HG02798 (cell line): ENCODE measurements at regions not wholly inside any gene's neighbourhood (a gene's known extent, or its start where the extent isn't known, plus 50 kb on each side); places are given as distances from the start of the nearest gene placed in this dataset.
A peak's percentile ranks its signal among the peaks of the same experiment; 100 is the strongest.
"Not testable (repeated sequence)": the region's sequence is repeated elsewhere in the genome, so short reads cannot be mapped to it uniquely, and the experiment has no call there.

Experiments
- ATAC-seq: cut with Tn5 transposase; IDR thresholded peaks from one replicate; pipeline ENCODE4 v1.9.1; 2021; ENCODE audit warnings: mild to moderate bottlenecking; ENCODE audit not compliant: unreplicated experiment, poor library complexity

DNA sequence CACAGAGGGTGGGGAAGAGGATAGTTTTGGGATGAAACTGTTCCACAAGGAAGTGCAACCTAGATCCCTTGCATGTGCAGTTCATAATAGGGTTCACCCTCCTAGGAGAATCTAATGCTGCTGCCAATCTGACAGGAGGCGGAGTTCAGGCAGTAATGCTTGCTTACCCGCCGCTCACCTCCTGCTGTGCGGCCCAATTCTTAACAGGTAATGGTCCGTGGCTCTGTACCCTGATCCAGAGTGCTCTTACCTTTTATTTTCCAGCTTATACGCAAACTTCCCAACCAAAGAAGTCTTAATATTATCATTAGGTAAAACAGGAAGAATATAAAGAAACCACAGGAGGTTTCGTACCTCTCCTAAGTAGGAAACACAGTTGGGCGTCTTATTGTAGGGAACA, 82.7 kb upstream of the CD302 start:
- no peak for ATAC-seq

DNA sequence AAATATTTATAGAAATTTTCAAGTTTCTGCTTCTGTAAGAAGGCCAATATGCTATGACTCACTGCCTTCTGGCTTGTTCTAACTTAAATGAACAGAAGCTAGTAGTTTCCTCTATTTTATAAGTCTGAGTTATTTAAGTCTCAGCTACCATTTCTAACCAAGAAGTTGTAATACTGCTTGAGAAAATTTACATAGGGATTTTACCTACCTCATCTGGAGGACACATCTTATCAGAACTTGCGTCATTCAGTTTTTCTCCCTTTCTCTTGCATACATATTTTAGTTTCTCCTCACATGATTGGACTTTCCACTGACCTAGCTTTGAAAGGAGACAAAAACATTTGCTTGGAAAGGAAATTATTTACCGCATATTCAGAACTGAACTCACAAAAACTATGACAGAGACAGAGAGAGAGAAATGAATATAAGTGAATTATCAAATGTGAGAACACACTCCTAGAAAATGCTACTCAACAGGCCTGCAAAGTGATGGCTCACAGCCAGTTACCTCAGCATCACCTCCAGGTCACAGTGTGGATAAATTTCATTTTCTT, 81.1 kb upstream of the CD302 start:
- peak; percentile 87 for ATAC-seq

DNA sequence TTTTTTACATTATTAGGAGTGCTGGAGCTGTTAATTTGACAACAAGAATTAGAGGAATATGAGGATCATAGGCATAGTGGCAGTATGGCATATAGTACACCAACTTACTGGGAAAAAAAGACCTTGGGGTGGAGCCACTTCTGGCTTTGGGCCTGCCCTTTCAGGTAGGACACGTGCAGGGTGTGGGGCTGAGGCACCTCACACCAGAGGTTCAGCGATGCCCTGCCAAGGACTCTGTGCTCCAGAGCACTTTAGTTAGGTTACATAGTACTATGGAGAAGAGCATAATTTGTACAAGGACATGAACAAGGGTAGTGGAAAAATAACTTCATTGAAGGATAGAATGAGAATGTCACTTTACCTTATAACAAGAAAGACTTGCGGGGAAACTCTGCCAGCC, 77.1 kb upstream of the CD302 start:
- no peak for ATAC-seq

DNA sequence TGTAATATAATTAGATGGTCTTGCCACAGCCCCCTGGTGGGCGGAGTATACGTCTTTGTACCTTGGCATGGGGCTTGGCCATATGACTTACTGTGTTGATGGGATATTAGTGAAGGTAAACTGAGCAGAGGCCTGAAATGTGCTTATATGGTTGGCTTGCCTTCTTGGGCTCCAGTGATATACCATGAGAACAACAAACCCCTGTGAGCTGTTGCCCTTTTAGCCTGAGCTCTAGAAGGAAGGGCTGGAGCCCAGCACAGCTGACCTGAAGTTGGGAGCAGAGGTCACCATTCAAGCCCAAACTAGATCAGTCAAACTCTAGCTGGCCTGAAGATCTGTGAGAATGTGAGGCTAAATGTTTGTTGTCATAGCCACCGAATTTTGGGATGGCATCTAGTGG, 75.2 kb upstream of the CD302 start:
- no peak for ATAC-seq

DNA sequence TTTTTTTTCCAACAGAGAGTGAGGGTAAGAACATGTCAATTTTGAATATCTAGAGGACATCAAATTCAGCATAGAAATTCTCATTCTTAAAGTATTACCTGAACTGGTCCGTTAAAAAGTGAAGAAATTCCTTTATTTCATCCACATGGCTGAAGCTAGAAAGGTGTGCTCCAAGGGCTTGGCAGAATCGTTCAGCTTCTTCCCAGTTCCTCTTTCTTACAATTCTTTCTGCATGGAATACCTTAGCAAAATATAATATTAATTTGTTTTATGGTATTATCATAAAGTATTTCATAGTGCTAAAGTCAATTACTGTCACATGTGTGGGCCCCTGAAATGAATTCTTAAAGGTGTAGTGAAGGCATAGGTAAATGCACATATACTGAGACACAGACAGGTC, 74.3 kb upstream of the CD302 start:
- no peak for ATAC-seq

DNA sequence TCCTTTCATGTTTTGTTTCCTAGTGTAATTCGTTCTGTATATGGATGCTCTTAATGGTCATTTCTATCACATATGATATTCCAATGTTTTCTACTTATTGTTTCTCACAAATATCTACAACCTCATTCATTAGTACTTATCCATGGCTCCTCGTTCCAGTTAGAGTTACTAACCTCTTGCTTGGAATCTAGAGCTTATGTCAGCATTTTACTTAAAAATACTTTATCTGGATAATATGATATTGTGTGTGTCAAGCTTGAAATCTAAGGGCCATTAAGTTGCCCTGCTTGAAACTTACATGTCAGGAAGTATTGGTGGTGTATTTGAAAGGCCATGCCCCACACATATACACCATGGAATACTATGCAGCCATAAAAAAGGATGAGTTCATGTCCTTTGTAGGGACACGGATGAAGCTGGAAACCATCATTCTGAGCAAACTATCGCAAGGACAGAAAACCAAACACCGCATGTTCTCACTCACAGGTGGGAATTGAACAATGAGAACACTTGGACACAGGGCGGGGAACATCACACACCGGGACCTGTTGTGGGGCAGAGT, 70.7 kb upstream of the CD302 start:
- not testable (repeated sequence) for ATAC-seq

DNA sequence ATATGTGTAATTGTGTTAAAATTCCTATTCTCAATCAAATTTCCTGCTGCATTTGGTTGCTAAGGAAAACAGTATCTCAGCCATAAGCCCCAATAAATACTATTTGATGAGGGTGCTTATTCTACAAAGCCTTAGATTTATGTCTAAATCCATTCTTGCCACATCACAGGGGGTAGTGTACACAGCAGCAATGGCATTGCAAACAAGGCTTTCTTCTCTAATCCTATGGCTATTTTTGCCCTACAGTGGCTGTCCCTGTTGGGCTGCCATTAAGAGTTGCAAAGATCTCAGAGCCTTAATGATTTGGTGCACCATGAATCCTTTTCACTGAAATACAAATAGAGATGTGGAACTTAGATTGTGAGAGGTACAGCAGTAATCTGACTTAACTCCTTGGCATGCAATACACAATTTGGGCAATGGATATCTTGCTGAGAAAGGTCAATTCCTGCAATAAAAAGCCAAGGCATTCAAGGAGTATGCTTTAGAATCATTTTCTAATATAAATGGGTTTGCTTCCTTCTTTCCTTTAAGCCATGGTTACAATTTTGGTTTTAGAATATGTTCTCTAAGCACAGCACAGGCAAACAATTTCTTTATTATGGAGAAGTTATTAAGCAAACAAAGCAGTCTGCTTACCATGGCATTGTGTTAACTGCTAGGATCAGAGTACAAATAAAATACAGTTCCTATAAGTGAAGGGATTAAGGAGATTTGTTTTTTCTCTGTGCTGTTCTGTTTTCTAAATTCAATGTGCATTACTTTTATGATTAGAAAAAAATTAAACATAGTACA, 69.8 kb upstream of the CD302 start:
- ATAC-seq: no peak

DNA sequence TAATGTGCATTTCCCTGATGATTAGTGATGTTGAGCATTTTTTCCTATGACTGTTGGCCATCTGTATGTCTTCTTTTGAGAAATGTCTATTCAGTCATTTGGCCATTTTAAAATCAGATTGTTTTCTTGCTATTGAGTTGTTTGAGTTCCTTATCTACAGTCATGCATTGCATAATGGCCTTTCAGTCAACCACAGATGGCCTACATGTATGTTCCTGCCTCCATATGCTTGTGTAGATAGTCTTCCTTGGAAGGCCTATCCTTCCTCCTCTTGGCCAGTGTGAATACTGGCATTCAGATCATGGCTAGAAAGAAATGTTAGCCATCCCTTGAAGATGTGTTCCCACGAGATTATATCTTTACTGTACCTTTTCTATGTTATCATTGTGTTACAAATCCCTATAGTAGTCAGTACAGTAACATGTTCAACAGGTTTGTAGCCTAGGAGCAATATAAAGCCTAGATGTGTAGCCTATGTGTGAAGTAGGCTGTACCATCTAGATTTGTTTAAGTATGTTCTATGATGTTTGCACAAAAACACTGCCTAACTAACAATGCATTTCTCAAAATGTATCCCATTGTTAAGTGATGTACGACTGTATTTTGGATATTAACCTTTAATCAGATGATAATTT, 65.6 kb upstream of the CD302 start:
- no peak for ATAC-seq

DNA sequence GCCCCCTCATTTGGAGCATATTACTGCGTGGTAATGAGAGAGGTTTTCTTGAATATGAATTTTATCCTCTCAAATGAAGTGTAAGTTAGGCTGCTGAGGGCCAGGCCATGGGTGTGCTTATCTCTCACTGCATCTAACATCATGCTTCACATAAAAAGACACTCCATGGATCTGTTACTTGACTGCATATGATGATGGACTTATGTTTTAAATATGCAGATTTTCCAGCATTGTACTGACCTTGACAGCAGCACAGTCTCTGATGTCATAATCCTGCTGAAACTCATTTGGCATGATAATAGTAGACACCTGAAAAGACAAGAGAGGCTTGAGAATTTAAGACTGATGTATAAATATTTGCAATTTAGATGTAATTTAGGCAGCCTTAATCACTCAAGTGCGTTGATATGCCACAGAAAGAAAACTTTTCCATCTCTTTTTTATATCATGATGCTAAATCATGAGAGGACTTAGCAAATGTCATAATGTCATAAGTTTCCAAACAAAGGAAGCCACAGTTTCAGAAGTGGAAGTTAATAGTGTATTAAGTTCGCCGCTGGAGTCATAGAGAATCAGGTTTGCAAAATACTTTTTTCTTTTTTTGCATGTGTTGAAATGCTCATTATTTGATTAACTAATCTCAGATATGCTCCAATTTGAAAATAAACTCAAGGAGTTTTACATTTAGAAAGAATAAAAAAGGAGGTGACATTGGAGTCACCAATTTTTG, 62.7 kb upstream of the CD302 start:
- no peak for ATAC-seq

DNA sequence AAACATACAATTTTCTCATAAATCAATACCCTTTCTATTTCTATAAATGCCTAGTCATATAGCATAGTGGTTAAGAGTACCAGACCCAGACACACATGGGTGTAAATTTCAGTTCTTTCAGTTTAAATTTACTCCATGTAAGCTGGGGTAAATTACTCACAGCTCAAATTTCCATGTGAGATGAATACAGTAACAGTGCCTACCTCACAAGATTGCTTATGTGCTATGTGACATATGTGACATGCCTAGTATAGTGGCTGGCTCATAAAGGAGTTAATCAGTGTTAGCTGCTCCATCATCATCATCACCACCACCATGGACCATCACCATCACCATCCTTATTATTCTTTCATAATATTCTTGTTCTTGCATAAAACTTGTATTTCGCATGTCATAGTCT, 61.6 kb upstream of the CD302 start:
- no peak for ATAC-seq

DNA sequence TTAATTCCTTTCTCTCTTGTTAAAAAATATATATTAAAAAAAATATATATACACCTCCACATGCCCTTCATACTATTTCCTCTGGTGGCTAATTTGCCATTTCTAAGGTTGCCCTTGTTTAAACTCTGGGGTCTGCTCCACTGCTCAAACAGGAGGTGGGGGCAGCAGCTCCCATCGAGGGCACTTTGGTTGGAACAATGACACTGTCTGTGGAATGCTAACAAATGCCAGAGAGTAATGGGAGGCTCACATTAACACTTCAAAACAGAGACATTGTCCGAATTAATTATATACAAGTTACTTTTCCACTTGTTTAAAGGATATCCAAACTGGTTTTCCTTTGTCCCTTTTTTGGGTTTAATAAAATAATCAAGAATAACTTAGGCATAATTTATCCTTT, 58.8 kb upstream of the CD302 start:
- ATAC-seq: no peak

DNA sequence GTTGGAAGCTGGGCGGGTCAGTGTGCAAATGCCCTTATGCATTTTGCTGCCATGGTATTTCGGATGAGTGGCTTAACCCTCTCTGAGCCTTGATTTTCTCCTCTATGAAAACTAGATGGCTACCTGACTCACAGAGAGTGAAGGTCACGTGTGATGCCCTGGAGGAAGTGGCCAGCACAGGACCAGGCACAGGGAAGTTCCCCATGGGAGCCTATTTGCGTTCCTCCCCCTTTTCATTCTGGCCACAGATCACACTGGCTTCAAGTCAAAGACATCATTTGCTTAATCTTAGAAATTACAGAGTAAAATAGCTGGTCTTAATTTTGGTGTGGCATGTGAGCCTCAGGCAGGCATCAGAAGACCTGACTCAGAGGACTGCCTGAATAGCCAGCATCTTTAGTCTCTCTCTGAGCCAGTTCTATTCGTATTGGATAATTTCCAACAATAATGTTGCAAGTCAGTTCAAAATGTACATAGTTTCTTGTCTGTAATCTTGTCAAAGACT, 57.6 kb upstream of the CD302 start:
- no peak for ATAC-seq

DNA sequence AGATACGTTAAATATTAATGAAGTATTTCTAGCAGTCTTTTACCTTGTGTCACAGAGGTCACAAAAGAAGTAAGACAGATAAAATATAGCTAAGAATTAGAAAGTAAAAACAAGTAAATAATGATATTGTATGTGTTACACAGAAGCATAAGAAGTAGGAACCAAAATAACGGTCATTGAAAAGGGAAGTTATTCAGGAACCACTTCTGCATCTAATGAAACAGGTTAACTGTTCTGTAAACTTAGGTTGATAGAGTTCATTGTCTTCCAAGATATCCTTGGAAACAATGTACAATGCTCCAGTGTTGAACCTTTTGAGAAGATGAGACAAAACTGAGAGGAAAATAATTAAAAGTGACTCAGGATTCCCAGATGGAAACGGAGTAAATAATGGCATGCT, 57.1 kb upstream of the CD302 start:
- ATAC-seq: no peak

DNA sequence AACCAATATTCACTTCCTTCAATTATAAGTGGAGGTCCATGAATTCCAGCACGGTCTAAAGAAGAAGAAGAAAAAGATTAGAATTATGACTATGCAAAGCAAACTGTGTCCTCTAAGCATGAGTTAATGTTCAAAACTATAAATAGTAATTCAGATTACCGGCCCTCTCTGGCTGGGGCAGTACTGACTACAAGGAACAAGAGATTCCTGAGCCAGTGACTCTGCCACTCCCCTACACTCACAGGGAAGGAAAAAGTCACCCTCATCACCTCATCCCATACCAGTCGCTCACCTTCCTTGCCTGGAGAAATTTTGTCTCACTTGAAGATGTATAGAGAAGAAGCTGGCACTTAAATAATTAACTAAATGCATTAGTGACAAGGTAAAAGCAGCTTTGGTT, 56.5 kb upstream of the CD302 start:
- ATAC-seq: no peak

DNA sequence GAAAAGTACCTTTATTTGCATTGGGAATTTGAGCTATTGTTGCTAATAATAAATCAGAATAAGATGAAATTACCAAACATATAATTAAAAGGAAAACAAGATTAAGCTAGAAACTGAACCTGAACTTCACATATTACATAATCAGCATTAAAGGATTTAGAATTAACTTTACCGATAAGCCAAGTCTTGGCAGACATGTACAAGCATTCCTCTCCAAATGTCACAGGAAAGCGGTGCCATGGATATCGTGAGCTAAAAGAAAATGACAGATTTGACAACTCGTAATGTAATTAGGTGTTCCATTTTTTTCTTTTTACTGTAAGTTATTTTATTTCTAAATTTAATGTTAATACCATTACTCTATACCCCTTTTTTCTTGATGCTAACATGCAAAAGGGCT, 55.1 kb upstream of the CD302 start:
- ATAC-seq: no peak

DNA sequence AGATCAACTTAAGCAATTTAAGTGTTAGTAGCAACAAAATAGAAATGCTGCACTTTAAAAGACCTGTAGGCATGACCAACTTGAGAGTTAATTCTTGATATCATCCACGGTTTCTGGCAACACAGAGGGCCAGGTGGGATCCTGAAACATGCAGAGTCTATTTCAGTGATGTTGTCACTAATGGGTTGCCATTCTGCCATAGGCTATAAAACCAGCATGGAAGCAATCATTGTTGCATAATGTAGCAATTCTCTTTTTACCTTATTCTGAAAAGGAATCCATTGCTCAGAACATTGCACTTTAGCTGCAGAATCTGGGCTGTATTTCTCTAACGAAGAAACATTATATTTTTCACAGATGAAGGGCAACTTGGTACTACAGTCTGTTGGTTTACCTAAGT, 53.9 kb upstream of the CD302 start:
- ATAC-seq: no peak

DNA sequence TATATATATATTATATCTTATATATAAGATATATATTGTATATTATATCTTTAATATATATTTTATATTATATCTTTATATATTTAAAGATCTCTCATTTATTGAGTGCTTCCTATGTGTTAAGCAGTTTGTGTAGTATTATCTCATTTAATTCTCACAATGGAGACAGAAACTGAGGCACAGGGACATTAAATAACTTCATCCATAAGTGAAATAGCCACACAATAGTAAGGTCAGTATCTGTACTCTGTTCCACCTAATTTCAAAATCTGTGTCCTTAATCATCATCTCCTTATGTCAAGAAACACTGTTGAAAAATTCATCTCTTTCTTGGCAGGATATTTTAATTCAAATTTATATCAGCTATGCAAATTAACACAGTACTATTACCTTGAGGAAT, 52.8 kb upstream of the CD302 start:
- no peak for ATAC-seq

DNA sequence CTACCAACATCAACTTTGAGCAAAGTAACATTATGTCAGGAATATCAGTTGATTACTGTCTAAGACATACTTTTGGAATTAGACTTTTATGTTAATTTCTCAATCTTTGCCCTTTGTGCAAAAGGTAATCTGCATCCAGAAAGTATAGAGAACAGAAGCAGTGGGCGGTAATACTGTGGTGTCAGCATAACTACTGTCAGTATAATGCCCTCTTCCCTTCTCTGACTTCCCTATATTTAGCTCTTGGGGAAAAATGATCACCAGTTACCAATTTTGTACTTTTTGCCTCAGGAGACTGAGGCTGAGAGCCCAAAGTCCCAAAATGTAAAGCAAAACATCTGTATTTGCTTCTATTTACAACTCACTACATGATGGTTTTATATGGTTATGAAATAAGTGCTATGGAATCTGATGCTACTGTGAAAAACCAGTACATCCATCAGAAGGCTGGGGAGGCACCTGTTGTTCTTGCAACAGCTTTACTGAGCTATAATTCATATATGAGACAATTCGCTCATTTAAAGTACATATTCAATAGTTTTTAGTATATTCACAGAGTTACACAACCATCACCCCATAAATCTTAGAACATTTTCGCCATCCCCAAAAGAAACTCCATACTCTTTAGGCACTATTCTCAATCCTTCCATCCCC, 51.3 kb upstream of the CD302 start:
- ATAC-seq: no peak
